WI38 (cell line): ENCODE measurements at regions not wholly inside any gene's neighbourhood (a gene's known extent, or its start where the extent isn't known, plus 50 kb on each side); places are given as distances from the start of the nearest gene placed in this dataset.

Experiments used
- H3K4me3 ChIP-seq: 2 replicates; pipeline ENCODE4 v1.5.1; 2011; ENCODE audit warnings: low read depth, mild to moderate bottlenecking, control low read depth, low read length
- TF ChIP-seq, protein P1 (sequence below): IDR thresholded peaks from 2 replicates; pipeline ENCODE4 v1.5.1; 2012; ENCODE audit warnings: low read depth, mild to moderate bottlenecking, control low read depth, low read length

DNA sequence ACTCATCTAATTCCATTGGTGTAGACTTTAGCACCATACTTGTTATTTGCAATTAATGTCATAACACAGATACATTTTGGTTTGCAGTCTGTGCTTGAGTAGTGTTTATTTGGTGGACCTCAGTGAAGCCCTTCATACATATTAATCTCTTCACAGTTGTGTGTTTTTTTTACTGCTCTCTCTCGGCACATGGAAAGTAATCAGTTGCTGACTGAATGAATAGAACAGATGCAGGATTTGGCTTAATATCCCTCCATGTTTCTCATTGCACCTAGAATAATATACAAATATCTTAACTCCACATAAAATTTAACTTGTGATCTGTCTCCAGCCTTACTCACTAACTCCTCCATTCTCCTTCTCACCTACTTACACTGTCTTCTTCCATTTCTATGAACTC, 319.1 kb downstream of the DMRT2 start:
- no peak overlapping the region for H3K4me3 ChIP-seq
- TF ChIP-seq, protein P1, sequence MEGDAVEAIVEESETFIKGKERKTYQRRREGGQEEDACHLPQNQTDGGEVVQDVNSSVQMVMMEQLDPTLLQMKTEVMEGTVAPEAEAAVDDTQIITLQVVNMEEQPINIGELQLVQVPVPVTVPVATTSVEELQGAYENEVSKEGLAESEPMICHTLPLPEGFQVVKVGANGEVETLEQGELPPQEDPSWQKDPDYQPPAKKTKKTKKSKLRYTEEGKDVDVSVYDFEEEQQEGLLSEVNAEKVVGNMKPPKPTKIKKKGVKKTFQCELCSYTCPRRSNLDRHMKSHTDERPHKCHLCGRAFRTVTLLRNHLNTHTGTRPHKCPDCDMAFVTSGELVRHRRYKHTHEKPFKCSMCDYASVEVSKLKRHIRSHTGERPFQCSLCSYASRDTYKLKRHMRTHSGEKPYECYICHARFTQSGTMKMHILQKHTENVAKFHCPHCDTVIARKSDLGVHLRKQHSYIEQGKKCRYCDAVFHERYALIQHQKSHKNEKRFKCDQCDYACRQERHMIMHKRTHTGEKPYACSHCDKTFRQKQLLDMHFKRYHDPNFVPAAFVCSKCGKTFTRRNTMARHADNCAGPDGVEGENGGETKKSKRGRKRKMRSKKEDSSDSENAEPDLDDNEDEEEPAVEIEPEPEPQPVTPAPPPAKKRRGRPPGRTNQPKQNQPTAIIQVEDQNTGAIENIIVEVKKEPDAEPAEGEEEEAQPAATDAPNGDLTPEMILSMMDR: no peak

DNA sequence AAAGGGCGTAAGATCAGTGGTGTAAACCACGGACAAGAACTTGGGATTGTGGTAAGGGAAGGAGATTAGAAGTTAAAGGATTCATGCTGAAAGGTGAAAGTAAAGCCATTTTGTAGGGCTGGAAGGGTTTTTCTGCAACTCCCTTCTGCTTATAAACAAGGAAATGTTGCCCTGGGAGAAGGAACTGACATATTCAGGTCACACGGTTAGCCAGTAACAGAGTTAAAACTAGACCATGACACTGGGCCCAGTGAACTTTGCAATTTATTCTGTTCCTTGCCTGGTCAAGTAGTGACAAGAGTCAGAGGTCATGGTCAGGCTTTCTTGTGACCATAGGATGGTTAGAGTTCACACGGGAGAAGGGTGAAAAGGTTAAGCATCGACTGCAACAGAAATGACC, 323.3 kb downstream of the DMRT2 start:
- no peak overlapping the region for H3K4me3 ChIP-seq
- TF ChIP-seq, protein P1: no peak

DNA sequence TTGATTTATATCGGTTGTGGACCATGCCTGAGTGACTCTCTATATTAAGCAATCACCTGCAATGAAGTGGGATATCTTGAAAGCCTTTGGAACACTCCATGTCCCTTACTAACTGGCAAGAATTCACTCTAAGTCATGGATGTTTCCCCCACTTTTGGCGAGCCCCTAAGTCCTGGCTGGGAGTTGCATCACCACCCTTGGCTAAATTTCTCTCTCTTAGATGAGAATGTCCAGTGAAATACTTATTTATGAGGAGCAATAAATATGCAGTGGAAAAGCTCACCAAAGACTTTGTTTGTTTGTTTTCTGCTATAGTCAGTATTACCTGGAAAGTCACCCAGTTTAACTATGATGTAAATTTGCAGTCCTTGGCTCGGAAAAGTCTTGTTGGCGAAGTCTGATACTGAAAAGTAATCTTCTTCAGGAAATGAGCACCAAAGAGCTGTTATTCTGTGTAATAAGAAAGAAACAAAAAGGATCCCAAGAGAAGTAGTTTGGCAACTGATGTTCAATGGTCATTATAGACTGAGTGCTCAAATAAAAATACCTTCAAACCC, 333.8 kb downstream of the DMRT2 start:
- TF ChIP-seq, protein P1: no peak
- H3K4me3 ChIP-seq: no peak overlapping the region

DNA sequence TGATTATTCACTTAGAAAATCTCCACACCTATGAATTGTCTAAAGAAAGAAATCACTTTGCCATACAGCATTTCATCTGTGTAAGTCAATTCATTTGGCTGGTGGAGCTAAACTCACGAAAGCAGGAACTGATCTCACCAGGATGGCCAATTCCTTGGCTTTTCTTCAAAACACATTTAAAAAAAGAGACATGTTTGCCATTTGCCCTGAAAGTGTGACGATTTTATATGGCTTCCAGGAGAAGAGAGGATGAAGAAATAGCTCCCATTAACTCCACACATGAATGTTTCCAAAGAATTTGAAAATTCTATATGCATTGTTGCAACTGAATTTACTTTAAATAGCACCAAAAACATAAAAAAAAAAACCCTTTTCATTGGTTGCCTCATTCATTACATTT, 334.7 kb downstream of the DMRT2 start:
- H3K4me3 ChIP-seq: no peak overlapping the region
- TF ChIP-seq, protein P1: no peak

DNA sequence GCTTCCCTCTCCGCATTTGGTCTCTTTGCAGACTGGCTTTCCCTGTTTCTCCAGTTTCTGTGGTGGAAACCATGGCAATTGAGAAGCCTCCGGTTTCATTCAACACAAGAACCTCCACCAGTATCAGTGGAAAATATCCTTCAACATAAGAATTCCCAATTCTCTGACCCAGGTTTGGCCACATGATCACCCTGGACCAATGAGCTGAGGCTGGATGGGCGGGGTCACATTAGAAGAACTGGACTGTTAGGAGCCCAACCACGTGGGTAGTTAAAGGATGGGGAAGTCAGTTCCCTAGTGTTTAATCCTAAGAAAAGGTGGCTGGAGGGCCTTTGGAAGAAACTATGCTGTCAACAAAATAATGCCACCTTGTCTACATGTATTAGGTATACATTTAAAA, 336.3 kb downstream of the DMRT2 start:
- TF ChIP-seq, protein P1: no peak
- H3K4me3 ChIP-seq: no peak overlapping the region

DNA sequence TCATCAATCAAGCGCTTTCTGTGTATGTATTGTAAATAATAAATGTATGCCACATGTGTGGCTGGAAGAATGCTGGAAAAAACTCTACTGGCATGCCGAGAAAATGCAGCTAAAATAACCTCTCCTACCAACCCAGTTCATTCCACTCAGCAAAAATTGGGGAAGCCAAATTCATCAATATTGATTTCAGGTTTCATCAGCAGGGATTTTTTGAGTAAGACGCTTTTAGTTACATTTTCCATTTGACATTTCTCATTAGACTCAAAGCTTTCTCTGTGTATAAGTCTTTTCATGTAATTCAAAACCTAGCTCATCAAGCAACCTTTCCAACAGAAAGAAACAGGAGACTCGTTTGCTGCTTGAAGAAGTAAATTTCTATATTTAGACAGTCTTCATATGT, 338.1 kb downstream of the DMRT2 start:
- H3K4me3 ChIP-seq: no peak overlapping the region
- TF ChIP-seq, protein P1: no peak

DNA sequence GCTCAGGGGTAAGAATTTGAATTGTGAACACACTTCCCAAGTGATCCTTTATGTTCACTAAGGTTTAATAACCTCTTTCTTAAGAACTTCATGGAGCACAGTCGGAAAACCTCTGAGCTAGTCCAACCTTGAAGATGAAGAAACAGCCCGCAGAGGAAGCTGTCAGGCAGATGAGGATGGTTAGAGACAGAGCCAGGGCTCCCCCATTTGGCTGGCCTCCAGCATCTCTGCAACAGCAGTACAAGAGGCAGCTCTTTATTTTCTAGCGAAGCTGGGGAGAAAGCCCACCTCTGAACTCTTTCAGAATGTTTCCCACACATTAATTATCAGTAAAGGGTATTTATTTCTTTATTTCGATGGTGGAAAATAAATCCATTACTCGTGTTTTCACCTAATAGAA, 350.8 kb downstream of the DMRT2 start:
- H3K4me3 ChIP-seq: no peak overlapping the region
- TF ChIP-seq, protein P1: no peak
